SK-N-SH (cell line): ENCODE measurements at regions not wholly inside any gene's neighbourhood (a gene's known extent, or its start where the extent isn't known, plus 50 kb on each side); places are given as distances from the start of the nearest gene placed in this dataset.
A peak's percentile ranks its signal among the peaks of the same experiment; 100 is the strongest.

Source experiments
- CTCF ChIA-PET: fragments of 300-600, 350-600 bp; formaldehyde crosslinking; extraction: SDS; loops from one replicate; lab custom pipeline; 2021; lab: Yijun Ruan, JAX
- POLR2A ChIA-PET: fragments of 350-600 bp; sonication (Branson Sonifier 250); formaldehyde crosslinking; extraction: SDS; loops from one replicate; lab custom pipeline; 2020; ENCODE audit warnings: antibody characterized with exemption, inconsistent platforms; lab: Yijun Ruan, JAX
- DNase-seq: peaks from one replicate; pipeline ENCODE4 v3.0.0; 2012
- H2AFZ ChIP-seq: fragments of 200-600 bp; sonication (generic); 2 replicates; pipeline ENCODE4 v1.8.1; 2016; ENCODE audit warnings: antibody characterized with exemption, mild to moderate bottlenecking, low read depth
- H3F3A ChIP-seq: fragments of 200-600 bp; sonication (generic); replicated peaks from 2 replicates; pipeline ENCODE3; 2016; ENCODE audit warnings: antibody characterized with exemption, mild to moderate bottlenecking; ENCODE audit not compliant: insufficient read depth
- H3K27ac ChIP-seq, 2 experiments: fragments of 200-500 bp in 1 of 2; fragments of 200-600 bp in 1 of 2; sonication (Bioruptor generic) in 1 of 2; sonication (generic), shearing (Covaris generic) in 1 of 2; 2 replicates each; pipeline versions ENCODE4 v1.5.1 to v1.6.1; 2014 to 2016; ENCODE audit warnings: low read depth in 2 of 2, inconsistent platforms in 1 of 2, low read length in 1 of 2, mild to moderate bottlenecking in 1 of 2, mixed read lengths in 1 of 2
- H3K27me3 ChIP-seq: fragments of 200-600 bp; sonication (generic), shearing (Covaris generic); 2 replicates; pipeline ENCODE4 v1.6.1; 2016; ENCODE audit warnings: mixed run types; ENCODE audit not compliant: insufficient read depth
- H3K36me3 ChIP-seq, 2 experiments: fragments of 200-500 bp in 1 of 2; fragments of 200-600 bp in 1 of 2; sonication (Bioruptor generic) in 1 of 2; sonication (generic) in 1 of 2; replicated peaks in 1 of 2; 2 replicates each; pipeline versions ENCODE3 to v1.5.1; 2014 to 2016; ENCODE audit warnings: low read length in 1 of 2, mild to moderate bottlenecking in 1 of 2; ENCODE audit not compliant: insufficient read depth in 2 of 2, control insufficient read depth in 1 of 2
- H3K4me1 ChIP-seq, 2 experiments: fragments of 200-500 bp in 1 of 2; fragments of 200-600 bp in 1 of 2; sonication (Bioruptor generic) in 1 of 2; sonication (generic), shearing (Covaris generic) in 1 of 2; 2 replicates each; pipeline versions ENCODE4 v1.5.1 to v1.6.1; 2014 to 2016; ENCODE audit warnings: low read depth in 1 of 2, low read length in 1 of 2, mixed run types in 1 of 2; ENCODE audit not compliant: insufficient read depth in 2 of 2, control insufficient read depth in 1 of 2
- H3K4me2 ChIP-seq: fragments of 200-600 bp; sonication (generic), shearing (Covaris generic); 2 replicates; pipeline ENCODE4 v1.6.1; 2017; ENCODE audit warnings: mixed run types
- H3K4me3 ChIP-seq, 2 experiments: fragments of 200-500 bp in 1 of 2; fragments of 200-600 bp in 1 of 2; sonication (Bioruptor generic) in 1 of 2; sonication (generic), shearing (Covaris generic) in 1 of 2; 2 replicates each; pipeline versions ENCODE4 v1.5.1 to v1.8.1; 2014 to 2016; ENCODE audit warnings: low read depth in 2 of 2, inconsistent platforms in 1 of 2, low read length in 1 of 2, mild to moderate bottlenecking in 1 of 2, mixed read lengths in 1 of 2, moderate library complexity in 1 of 2
- H3K79me2 ChIP-seq: fragments of 200-600 bp; sonication (generic); 2 replicates; pipeline ENCODE4 v1.8.1; 2017; ENCODE audit warnings: mild to moderate bottlenecking; ENCODE audit not compliant: insufficient read depth
- H3K9ac ChIP-seq: fragments of 200-600 bp; sonication (generic); 2 replicates; pipeline ENCODE4 v1.6.1; 2017; ENCODE audit warnings: mixed run types
- H3K9me2 ChIP-seq: fragments of 200-600 bp; sonication (generic); 2 replicates; pipeline ENCODE4 v1.6.1; 2017; ENCODE audit warnings: mixed run types
- H3K9me3 ChIP-seq: fragments of 200-600 bp; sonication (generic); 2 replicates; pipeline ENCODE4 v1.6.1; 2017; ENCODE audit warnings: mixed run types, mild to moderate bottlenecking, moderate library complexity
- H4K20me1 ChIP-seq: fragments of 200-600 bp; sonication (generic); 2 replicates; pipeline ENCODE4 v1.6.1; 2017; ENCODE audit warnings: mild to moderate bottlenecking, mixed run types; ENCODE audit not compliant: insufficient read depth
- EP300 ChIP-seq, 2 experiments: IDR thresholded peaks; 2 replicates each; pipeline versions ENCODE4 v1.4.0 to v1.6.1; 2012; ENCODE audit warnings: borderline replicate concordance in 1 of 2, low read depth in 1 of 2, low read length in 1 of 2
- JUND ChIP-seq: IDR thresholded peaks from 2 replicates; pipeline ENCODE4 v1.4.0; 2012
- MEF2A ChIP-seq: IDR thresholded peaks from 2 replicates; pipeline ENCODE4 v1.4.0; 2012; ENCODE audit warnings: low read depth, borderline replicate concordance
- MXI1 ChIP-seq: IDR thresholded peaks from 2 replicates; pipeline ENCODE4 v1.6.1; 2012; ENCODE audit warnings: mild to moderate bottlenecking, low read depth, low read length, improper control_type of control experiment
- NRF1 ChIP-seq: IDR thresholded peaks from 2 replicates; pipeline ENCODE4 v1.6.1; 2012; ENCODE audit warnings: low read depth, mild to moderate bottlenecking, low read length
- POLR2AphosphoS5 ChIP-seq: IDR thresholded peaks from 2 replicates; pipeline ENCODE4 v1.6.1; 2012; ENCODE audit warnings: low read depth, low read length
- RAD21 ChIP-seq: IDR thresholded peaks from 2 replicates; pipeline ENCODE4 v1.6.1; 2012; ENCODE audit warnings: mild to moderate bottlenecking, low read length
- RXRA ChIP-seq: IDR thresholded peaks from 2 replicates; pipeline ENCODE4 v1.4.0; 2012; ENCODE audit warnings: low read depth, mild to moderate bottlenecking, borderline replicate concordance
- SMC3 ChIP-seq: IDR thresholded peaks from 2 replicates; pipeline ENCODE4 v1.6.1; 2012; ENCODE audit warnings: low read depth, low read length, improper control_type of control experiment
- TCF12 ChIP-seq: IDR thresholded peaks from 2 replicates; pipeline ENCODE4 v1.4.0; 2012
- USF1 ChIP-seq: IDR thresholded peaks from 2 replicates; pipeline ENCODE4 v1.4.0; 2012; ENCODE audit warnings: low read depth, borderline replicate concordance
- WGBS: methylation state at CpG from one replicate; pipeline ENCODE4 v1.1.6; 2017; ENCODE audit warnings: low lambda C conversion rate; 5-methylcytosine and 5-hydroxymethylcytosine counted together
- TF ChIP-seq, protein P1 (sequence below): IDR thresholded peaks from 2 replicates; pipeline ENCODE4 v1.6.1; 2012; ENCODE audit warnings: mild to moderate bottlenecking, low read depth, low read length, moderate library complexity

DNA sequence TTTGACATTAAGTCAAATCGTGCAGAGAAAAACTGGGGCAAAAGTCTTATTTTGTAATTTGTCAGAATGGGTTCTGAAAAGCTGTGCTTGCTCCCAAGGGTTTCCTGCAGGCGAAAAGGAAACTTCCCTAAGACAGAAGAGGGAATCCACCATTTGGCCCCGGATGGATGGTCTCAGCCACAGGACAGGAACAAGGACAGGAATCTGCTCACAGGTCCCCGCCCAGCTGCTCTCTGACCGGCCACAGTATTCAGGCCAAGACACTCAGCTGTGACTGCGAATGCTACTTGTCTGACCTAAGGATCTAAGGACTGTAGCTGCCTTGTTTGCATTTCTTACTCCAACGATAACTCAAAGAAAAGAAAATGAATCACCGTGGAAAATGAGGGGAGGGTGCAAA lies 197.0 kb downstream of the BMP7 start:
- CTCF ChIA-PET: interaction anchor here (0.5 to 1.9 kb wide), 4 partner anchors 8 to 519 kb away, joined by 3 to 11 read pairs (median 4); no protein-coding TSS in a partner anchor
- DNase-seq: no peak
- POLR2A ChIA-PET: no interaction called here

GRCh38 chr20:57070296-57070695 lies 196.1 kb downstream of the BMP7 start:
- TF ChIP-seq, protein P1, sequence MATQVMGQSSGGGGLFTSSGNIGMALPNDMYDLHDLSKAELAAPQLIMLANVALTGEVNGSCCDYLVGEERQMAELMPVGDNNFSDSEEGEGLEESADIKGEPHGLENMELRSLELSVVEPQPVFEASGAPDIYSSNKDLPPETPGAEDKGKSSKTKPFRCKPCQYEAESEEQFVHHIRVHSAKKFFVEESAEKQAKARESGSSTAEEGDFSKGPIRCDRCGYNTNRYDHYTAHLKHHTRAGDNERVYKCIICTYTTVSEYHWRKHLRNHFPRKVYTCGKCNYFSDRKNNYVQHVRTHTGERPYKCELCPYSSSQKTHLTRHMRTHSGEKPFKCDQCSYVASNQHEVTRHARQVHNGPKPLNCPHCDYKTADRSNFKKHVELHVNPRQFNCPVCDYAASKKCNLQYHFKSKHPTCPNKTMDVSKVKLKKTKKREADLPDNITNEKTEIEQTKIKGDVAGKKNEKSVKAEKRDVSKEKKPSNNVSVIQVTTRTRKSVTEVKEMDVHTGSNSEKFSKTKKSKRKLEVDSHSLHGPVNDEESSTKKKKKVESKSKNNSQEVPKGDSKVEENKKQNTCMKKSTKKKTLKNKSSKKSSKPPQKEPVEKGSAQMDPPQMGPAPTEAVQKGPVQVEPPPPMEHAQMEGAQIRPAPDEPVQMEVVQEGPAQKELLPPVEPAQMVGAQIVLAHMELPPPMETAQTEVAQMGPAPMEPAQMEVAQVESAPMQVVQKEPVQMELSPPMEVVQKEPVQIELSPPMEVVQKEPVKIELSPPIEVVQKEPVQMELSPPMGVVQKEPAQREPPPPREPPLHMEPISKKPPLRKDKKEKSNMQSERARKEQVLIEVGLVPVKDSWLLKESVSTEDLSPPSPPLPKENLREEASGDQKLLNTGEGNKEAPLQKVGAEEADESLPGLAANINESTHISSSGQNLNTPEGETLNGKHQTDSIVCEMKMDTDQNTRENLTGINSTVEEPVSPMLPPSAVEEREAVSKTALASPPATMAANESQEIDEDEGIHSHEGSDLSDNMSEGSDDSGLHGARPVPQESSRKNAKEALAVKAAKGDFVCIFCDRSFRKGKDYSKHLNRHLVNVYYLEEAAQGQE: no peak
- TF ChIP-seq POLR2AphosphoS5 (no peak), SMC3 (no peak), MEF2A (no peak), TCF12 (no peak), RAD21 (no peak)
- H3K9ac ChIP-seq: no peak overlapping the region
- H2AFZ ChIP-seq: no peak overlapping the region
- H3K9me3 ChIP-seq: no peaks in the 10 kb centered on the region
- no peaks in the 10 kb centered on the region for H3K36me3 ChIP-seq
- H3K27ac ChIP-seq: no peak overlapping the region
- H3K4me1 ChIP-seq: peaks cover 0 to 2% of the 10 kb centered on the region in 2 experiments; a peak in 1 of 4 replicates
- 0% methylated on average over 1 of the region's 1 CpG for WGBS
- POLR2A ChIA-PET: no interaction called here
- CTCF ChIA-PET: interaction anchor here (0.9 to 1.9 kb wide), 5 partner anchors 9 to 520 kb away, joined by 3 to 11 read pairs (median 4); no protein-coding TSS in a partner anchor
- H3F3A ChIP-seq: no peaks in the 10 kb centered on the region
- no peaks in the 10 kb centered on the region for H3K9me2 ChIP-seq
- no peak for DNase-seq
- no peaks in the 10 kb centered on the region for H3K79me2 ChIP-seq
- no peaks in the 10 kb centered on the region for H4K20me1 ChIP-seq
- peaks cover 11% of the 10 kb centered on the region for H3K27me3 ChIP-seq
- H3K4me3 ChIP-seq: no peak overlapping the region
- no peak overlapping the region for H3K4me2 ChIP-seq

More for the DNA sequence above, 197.0 kb downstream of the BMP7 start:
- H3K9me2 ChIP-seq: no peaks in the 10 kb centered on the region
- peaks cover 0 to 2% of the 10 kb centered on the region in 2 experiments; a peak in 1 of 4 replicates for H3K4me1 ChIP-seq
- peaks cover 11% of the 10 kb centered on the region for H3K27me3 ChIP-seq
- no peaks in the 10 kb centered on the region for H3K9me3 ChIP-seq
- WGBS: 9% methylated on average over 6 of the region's 8 CpGs
- no peaks in the 10 kb centered on the region for H4K20me1 ChIP-seq
- no peaks in the 10 kb centered on the region for H3F3A ChIP-seq
- no peak overlapping the region for H3K27ac ChIP-seq
- no peaks in the 10 kb centered on the region for H3K36me3 ChIP-seq
- H3K4me2 ChIP-seq: no peak overlapping the region
- H3K9ac ChIP-seq: no peak overlapping the region
- H3K79me2 ChIP-seq: no peaks in the 10 kb centered on the region
- no peak overlapping the region for H2AFZ ChIP-seq
- TF ChIP-seq EP300 (IDR thresholded peaks at IDR 0.05; ENCODE audit: borderline replicate concordance in 1 of 2, low read depth in 1 of 2, low read length in 1 of 2): no peak
- TF ChIP-seq, all 33 proteins: peak for 0
- no peak overlapping the region for H3K4me3 ChIP-seq

GRCh38 chr20:57071283-57071731 lies 195.1 kb downstream of the BMP7 start:
- no peak for DNase-seq
- Histone ChIP-seq H3K9me3 (no peaks in the 10 kb centered on the region), H3K4me2 (no peak overlapping the region), H3K27ac (no peak overlapping the region), H3K36me3 (no peaks in the 10 kb centered on the region), H3K27me3 (peaks cover 11% of the 10 kb centered on the region), H3K9me2 (no peaks in the 10 kb centered on the region), H3K79me2 (no peaks in the 10 kb centered on the region), H3K9ac (no peak overlapping the region), H4K20me1 (no peaks in the 10 kb centered on the region), H3K4me1 (peaks cover 0 to 2% of the 10 kb centered on the region in 2 experiments; a peak in 1 of 4 replicates), H3F3A (no peaks in the 10 kb centered on the region), H2AFZ (no peak overlapping the region), H3K4me3 (peak overlapping the region in 1 of 2 experiments; percentile 4; a peak in 1 of 4 replicates)
- CTCF ChIA-PET: interaction anchor here (0.6 to 2.3 kb wide), 5 partner anchors 10 to 521 kb away, joined by 3 to 13 read pairs (median 3); no protein-coding TSS in a partner anchor
- 4% methylated on average over 14 of the region's 14 CpGs for WGBS
- TF ChIP-seq NRF1 (no peak), MXI1 (no peak), RXRA (no peak), USF1 (peak; percentile 54; the same call in 1 of the 2 replicates), TCF12 (no peak), JUND (no peak)
- POLR2A ChIA-PET: no interaction called here
